ENCODE measurements at regions not wholly inside any gene's neighbourhood (a gene's known extent, or its start where the extent isn't known, plus 50 kb on each side); places are given as distances from the start of the nearest gene placed in this dataset.

GRCh38 chr6:164898412-164898811, 411.0 kb downstream of the C6orf118 start:
- Mint-ChIP-seq H3K4me3 (no peak overlapping the region), H3K9me3 (peaks cover 5% of the 10 kb centered on the region), H3K4me1 (no peaks in the 10 kb centered on the region), H3K36me3 (ENCODE audit: low read depth) (no peaks in the 10 kb centered on the region), H3K27ac (no peak overlapping the region), H3K27me3 (no peaks in the 10 kb centered on the region)
- ChIA-PET CTCF (no interaction called here), POLR2A (no interaction called here)
- DNase-seq, result no peak

GRCh38 chr6:164897523-164898235, 411.7 kb downstream of the C6orf118 start:
- Mint-ChIP-seq H3K36me3 (ENCODE audit: low read depth) (no peaks in the 10 kb centered on the region), H3K27me3 (no peaks in the 10 kb centered on the region), H3K4me1 (no peaks in the 10 kb centered on the region), H3K9me3 (peaks cover 5% of the 10 kb centered on the region), H3K27ac (no peak overlapping the region), H3K4me3 (no peak overlapping the region)
- DNase-seq, result no peak
- ChIA-PET CTCF (no interaction called here), POLR2A (no interaction called here)

GRCh38 chr6:164889980-164890379, 419.4 kb downstream of the C6orf118 start:
- H3K9me3 Mint-ChIP-seq, result peaks cover 2% of the 10 kb centered on the region
- H3K27me3 Mint-ChIP-seq, result no peaks in the 10 kb centered on the region
- H3K36me3 Mint-ChIP-seq (ENCODE audit: low read depth), result no peaks in the 10 kb centered on the region
- ChIA-PET POLR2A (no interaction called here), CTCF (no interaction called here)
- H3K4me1 Mint-ChIP-seq, result no peaks in the 10 kb centered on the region
- H3K27ac Mint-ChIP-seq, result no peak overlapping the region
- no peak overlapping the region for H3K4me3 Mint-ChIP-seq
- no peak for DNase-seq

GRCh38 chr6:164887660-164888059, 421.7 kb downstream of the C6orf118 start:
- Mint-ChIP-seq H3K27me3 (no peaks in the 10 kb centered on the region), H3K9me3 (peaks cover 2% of the 10 kb centered on the region), H3K36me3 (ENCODE audit: low read depth) (no peaks in the 10 kb centered on the region), H3K27ac (no peak overlapping the region), H3K4me1 (no peaks in the 10 kb centered on the region), H3K4me3 (no peak overlapping the region)
- CTCF ChIA-PET, result no interaction called here
- no peak for DNase-seq
- POLR2A ChIA-PET, result no interaction called here

GRCh38 chr6:164882236-164882635, 427.2 kb downstream of the C6orf118 start:
- ChIA-PET POLR2A (no interaction called here), CTCF (no interaction called here)
- Mint-ChIP-seq H3K4me1 (no peaks in the 10 kb centered on the region), H3K4me3 (no peak overlapping the region), H3K36me3 (ENCODE audit: low read depth) (no peaks in the 10 kb centered on the region), H3K27me3 (no peaks in the 10 kb centered on the region), H3K9me3 (peaks cover 2% of the 10 kb centered on the region), H3K27ac (no peak overlapping the region)
- no peak for DNase-seq

- H3K27me3 Mint-ChIP-seq, result no peaks in the 10 kb centered on the region
- POLR2A ChIA-PET, result no interaction called here
- no peaks in the 10 kb centered on the region for H3K4me1 Mint-ChIP-seq
- peaks cover 8% of the 10 kb centered on the region for H3K9me3 Mint-ChIP-seq
- H3K36me3 Mint-ChIP-seq (ENCODE audit: low read depth), result no peaks in the 10 kb centered on the region
- H3K4me3 Mint-ChIP-seq, result no peak overlapping the region
- DNase-seq, result no peak
- CTCF ChIA-PET, result no interaction called here
- H3K27ac Mint-ChIP-seq, result no peak overlapping the region
These were observed 437.6 kb downstream of the C6orf118 start for GRCh38 chr6:164871783-164872182.

- ChIA-PET POLR2A (no interaction called here), CTCF (no interaction called here)
- DNase-seq, result no peak
- Mint-ChIP-seq H3K36me3 (ENCODE audit: low read depth) (no peaks in the 10 kb centered on the region), H3K27ac (no peak overlapping the region), H3K27me3 (no peaks in the 10 kb centered on the region), H3K4me3 (no peak overlapping the region), H3K4me1 (no peaks in the 10 kb centered on the region), H3K9me3 (peaks cover 8% of the 10 kb centered on the region)
These were observed 439.2 kb downstream of the C6orf118 start for GRCh38 chr6:164870164-164870563.

GRCh38 chr6:164861967-164862366, 447.4 kb downstream of the C6orf118 start:
- ChIA-PET POLR2A (no interaction called here), CTCF (no interaction called here)
- H3K36me3 Mint-ChIP-seq (ENCODE audit: low read depth), result no peaks in the 10 kb centered on the region
- H3K4me1 Mint-ChIP-seq, result no peaks in the 10 kb centered on the region
- H3K9me3 Mint-ChIP-seq, result peaks cover 3% of the 10 kb centered on the region
- H3K27me3 Mint-ChIP-seq, result no peaks in the 10 kb centered on the region
- H3K4me3 Mint-ChIP-seq, result no peak overlapping the region
- no peak overlapping the region for H3K27ac Mint-ChIP-seq
- no peak for DNase-seq

- Mint-ChIP-seq H3K27ac (no peak overlapping the region), H3K27me3 (no peaks in the 10 kb centered on the region), H3K9me3 (peaks cover 3% of the 10 kb centered on the region), H3K4me3 (no peak overlapping the region), H3K4me1 (no peaks in the 10 kb centered on the region), H3K36me3 (ENCODE audit: low read depth) (no peaks in the 10 kb centered on the region)
- POLR2A ChIA-PET, result no interaction called here
- no peak for DNase-seq
- CTCF ChIA-PET, result no interaction called here
These were observed 449.6 kb downstream of the C6orf118 start for GRCh38 chr6:164859816-164860215.

- H3K4me3 Mint-ChIP-seq, result no peak overlapping the region
- CTCF ChIA-PET, result no interaction called here
- H3K4me1 Mint-ChIP-seq, result no peaks in the 10 kb centered on the region
- H3K36me3 Mint-ChIP-seq (ENCODE audit: low read depth), result no peaks in the 10 kb centered on the region
- peaks cover 5% of the 10 kb centered on the region for H3K9me3 Mint-ChIP-seq
- no peak for DNase-seq
- no peaks in the 10 kb centered on the region for H3K27me3 Mint-ChIP-seq
- no peak overlapping the region for H3K27ac Mint-ChIP-seq
- POLR2A ChIA-PET, result no interaction called here
These were observed 453.3 kb downstream of the C6orf118 start for GRCh38 chr6:164856138-164856537.

- POLR2A ChIA-PET, result no interaction called here
- DNase-seq, result no peak
- no peak overlapping the region for H3K4me3 Mint-ChIP-seq
- no peaks in the 10 kb centered on the region for H3K27me3 Mint-ChIP-seq
- no peak overlapping the region for H3K27ac Mint-ChIP-seq
- CTCF ChIA-PET, result no interaction called here
- H3K9me3 Mint-ChIP-seq, result peaks cover 4% of the 10 kb centered on the region
- no peaks in the 10 kb centered on the region for H3K4me1 Mint-ChIP-seq
- H3K36me3 Mint-ChIP-seq (ENCODE audit: low read depth), result no peaks in the 10 kb centered on the region
These were observed 454.1 kb downstream of the C6orf118 start for GRCh38 chr6:164855281-164855680.

GRCh38 chr6:164854526-164854925, 454.9 kb downstream of the C6orf118 start:
- CTCF ChIA-PET, result no interaction called here
- Mint-ChIP-seq H3K36me3 (ENCODE audit: low read depth) (no peaks in the 10 kb centered on the region), H3K27ac (no peak overlapping the region), H3K4me3 (no peak overlapping the region), H3K9me3 (peaks cover 4% of the 10 kb centered on the region), H3K27me3 (no peaks in the 10 kb centered on the region), H3K4me1 (no peaks in the 10 kb centered on the region)
- DNase-seq, result no peak
- POLR2A ChIA-PET, result no interaction called here

- H3K4me1 Mint-ChIP-seq, result no peaks in the 10 kb centered on the region
- ChIA-PET CTCF (no interaction called here), POLR2A (no interaction called here)
- no peaks in the 10 kb centered on the region for H3K36me3 Mint-ChIP-seq (ENCODE audit: low read depth)
- H3K27ac Mint-ChIP-seq, result no peak overlapping the region
- no peak for DNase-seq
- no peaks in the 10 kb centered on the region for H3K27me3 Mint-ChIP-seq
- H3K4me3 Mint-ChIP-seq, result no peak overlapping the region
- H3K9me3 Mint-ChIP-seq, result no peaks in the 10 kb centered on the region
These were observed 463.6 kb downstream of the C6orf118 start for GRCh38 chr6:164845773-164846172.

GRCh38 chr6:164842085-164842484, 467.3 kb downstream of the C6orf118 start:
- DNase-seq, result no peak
- Mint-ChIP-seq H3K27me3 (no peaks in the 10 kb centered on the region), H3K36me3 (ENCODE audit: low read depth) (no peaks in the 10 kb centered on the region), H3K4me3 (no peak overlapping the region), H3K27ac (no peak overlapping the region), H3K9me3 (no peaks in the 10 kb centered on the region), H3K4me1 (no peaks in the 10 kb centered on the region)
- ChIA-PET POLR2A (no interaction called here), CTCF (no interaction called here)
